Stimulated activated CD4-positive, alpha-beta T cell treated with anti-CD3 and anti-CD28 coated beads, Interleukin-2, amount 100 ng/mL, for 48 hours (primary cell): ENCODE measurements at regions not wholly inside any gene's neighbourhood (a gene's known extent, or its start where the extent isn't known, plus 50 kb on each side); places are given as distances from the start of the nearest gene placed in this dataset.
"Not testable (repeated sequence)": the region's sequence is repeated elsewhere in the genome, so short reads cannot be mapped to it uniquely, and the experiment has no call there.

Experiments used
- DNase-seq, 2 donors: peaks; one replicate each; pipeline ENCODE4 v3.0.0-alpha.2; 2020

GRCh38 chr12:126404293-126404881 lies 1339.2 kb downstream of the AACS start:
- DNase-seq = no peak

- no peak for DNase-seq
These were observed 1353.2 kb downstream of the AACS start for GRCh38 chr12:126418400-126418799.

- no peak for DNase-seq
These were observed 1353.9 kb downstream of the AACS start for GRCh38 chr12:126419131-126419530.

- no peak for DNase-seq
These were observed 1359.5 kb downstream of the AACS start for GRCh38 chr12:126424696-126425095.

GRCh38 chr12:126425264-126425663 lies 1360.0 kb downstream of the AACS start:
- DNase-seq = no peak

GRCh38 chr12:126428769-126429168 lies 1363.5 kb downstream of the AACS start:
- DNase-seq = no peak

GRCh38 chr12:126430921-126431320 lies 1365.7 kb downstream of the AACS start:
- DNase-seq = no peak

- DNase-seq = no peak
These were observed 1366.5 kb downstream of the AACS start for GRCh38 chr12:126431767-126432166.

- no peak for DNase-seq
These were observed 1367.5 kb downstream of the AACS start for GRCh38 chr12:126432780-126433179.

- no peak for DNase-seq
These were observed 1369.3 kb downstream of the AACS start for GRCh38 chr12:126434412-126434985.

- DNase-seq = no peak
These were observed 1370.8 kb downstream of the AACS start for GRCh38 chr12:126436041-126436440.

- DNase-seq = no peak
These were observed 1372.7 kb downstream of the AACS start for GRCh38 chr12:126437934-126438333.

GRCh38 chr12:126443977-126444376 lies 1378.7 kb downstream of the AACS start:
- DNase-seq = no peak

- DNase-seq = no peak
These were observed 1382.1 kb downstream of the AACS start for GRCh38 chr12:126447346-126447745.

GRCh38 chr12:126451809-126452208 lies 1386.6 kb downstream of the AACS start:
- no peak for DNase-seq

- not testable (repeated sequence) for DNase-seq
These were observed 1387.5 kb downstream of the AACS start for GRCh38 chr12:126452686-126453085.

GRCh38 chr12:126454581-126454980 lies 1389.3 kb downstream of the AACS start:
- DNase-seq = no peak

GRCh38 chr12:126457776-126458175 lies 1392.5 kb downstream of the AACS start:
- no peak for DNase-seq

GRCh38 chr12:126464153-126464552 lies 1398.9 kb downstream of the AACS start:
- DNase-seq = no peak

GRCh38 chr12:126469211-126469610 lies 1404.0 kb downstream of the AACS start:
- no peak for DNase-seq

GRCh38 chr12:126474703-126475102 lies 1409.5 kb downstream of the AACS start:
- no peak for DNase-seq

GRCh38 chr12:126480451-126480850 lies 1415.2 kb downstream of the AACS start:
- DNase-seq = no peak

- DNase-seq = no peak
These were observed 1416.5 kb downstream of the AACS start for GRCh38 chr12:126481688-126482087.

- no peak for DNase-seq
These were observed 1417.1 kb downstream of the AACS start for GRCh38 chr12:126482238-126482889.
